Breast epithelium (tissue), 4 donors: ENCODE measurements at regions not wholly inside any gene's neighbourhood (a gene's known extent, or its start where the extent isn't known, plus 50 kb on each side); places are given as distances from the start of the nearest gene placed in this dataset.

ENCODE experiments used
- DNase-seq, 2 donors: peaks; one replicate each; pipeline ENCODE4 v3.0.0-alpha.2; 2019; ENCODE audit warnings: low spot score in 2 of 2
- H3K27ac ChIP-seq, 2 donors: fragments of 200-600 bp; sonication (generic) in 1 of 2; one replicate each; pipeline ENCODE4 v1.5.1; 2016 to 2019; ENCODE audit warnings: mild to moderate bottlenecking in 1 of 2
- H3K27me3 ChIP-seq, 2 donors: fragments of 200-600 bp; sonication (generic) in 1 of 2; one replicate each; pipeline versions ENCODE4 v1.5.1 to v1.6.0; 2017 to 2019; ENCODE audit warnings: control low read depth in 1 of 2, mild to moderate bottlenecking in 1 of 2
- H3K36me3 ChIP-seq: fragments of 200-600 bp; one replicate; pipeline ENCODE4 v1.5.1; 2019
- H3K4me1 ChIP-seq, 2 donors: fragments of 200-600 bp; sonication (generic); one replicate each; pipeline ENCODE4 v1.5.1; 2016 to 2019; ENCODE audit warnings: control low read depth in 1 of 2
- H3K4me3 ChIP-seq, 3 donors: fragments of 200-600 bp; sonication (generic); 1 replicate in 2 of 3; 2 replicates in 1 of 3; pipeline ENCODE4 v1.5.1; 2016 to 2019; ENCODE audit warnings: mild to moderate bottlenecking in 3 of 3, moderate library complexity in 2 of 3
- H3K9me3 ChIP-seq, 2 donors: fragments of 200-600 bp; sonication (generic) in 1 of 2; one replicate each; pipeline ENCODE4 v1.5.1; 2016 to 2019; ENCODE audit warnings: control low read depth in 1 of 2
- CTCF ChIP-seq, 3 donors: fragments of 450-650 bp; IDR thresholded peaks; one replicate each; pipeline ENCODE4 v1.5.1; 2016 to 2017; ENCODE audit warnings: antibody characterized with exemption in 3 of 3, mild to moderate bottlenecking in 3 of 3, moderate library complexity in 3 of 3
- POLR2A ChIP-seq: fragments of 450-650 bp; IDR thresholded peaks from one replicate; pipeline ENCODE4 v1.6.1; 2016; ENCODE audit warnings: antibody characterized with exemption, mild to moderate bottlenecking, moderate library complexity
- POLR2AphosphoS5 ChIP-seq, 3 donors: sonication (generic); formaldehyde crosslinking; IDR thresholded peaks; one replicate each; pipeline ENCODE4 v1.6.1; 2017; ENCODE audit warnings: antibody characterized with exemption in 3 of 3
- intact Hi-C: fragments of 100-400 bp; cut with DNase I; formaldehyde crosslinking; loops from one replicate; pipeline ENCODE4 v1.15.1; 2023; ENCODE audit warnings: low total_unique reads

- Histone ChIP-seq H3K27me3 (no peaks in the 10 kb centered on the region), H3K4me1 (peaks cover 0 to 10% of the 10 kb centered on the region in 2 donors), H3K36me3 (no peaks in the 10 kb centered on the region), H3K9me3 (no peaks in the 10 kb centered on the region), H3K4me3 (no peak overlapping the region), H3K27ac (no peak overlapping the region)
- no peak for TF ChIP-seq POLR2AphosphoS5 (IDR thresholded peaks at IDR 0.05)
- no peak for TF ChIP-seq POLR2A
- no peak for TF ChIP-seq CTCF (IDR thresholded peaks at IDR 0.05)
- intact Hi-C loops: no loop called here
- DNase-seq: no peak
Observed at GRCh38 chr11:70608568-70609470, 210.5 kb downstream of the CTTN start.

- H3K4me3 ChIP-seq: peak overlapping the region in 1 of 3 donors; percentile 15
- no peak for DNase-seq
- intact Hi-C loops: loop anchor here (5.0 kb wide), 1 partner anchor 854 kb away; no protein-coding TSS in a partner anchor
Observed at GRCh38 chr11:70610566-70611565, 212.5 kb downstream of the CTTN start.

GRCh38 chr11:70611821-70612220 is 213.5 kb downstream of the CTTN start:
- H3K4me1 ChIP-seq: peaks cover 0 to 10% of the 10 kb centered on the region in 2 donors
- H3K27ac ChIP-seq: no peak overlapping the region
- H3K27me3 ChIP-seq: no peaks in the 10 kb centered on the region
- H3K36me3 ChIP-seq: no peaks in the 10 kb centered on the region
- TF ChIP-seq POLR2AphosphoS5 (IDR thresholded peaks at IDR 0.05) (no peak), POLR2A (no peak), CTCF (IDR thresholded peaks at IDR 0.05) (no peak)
- intact Hi-C loops: loop anchor here (5.0 kb wide), 1 partner anchor 855 kb away; no protein-coding TSS in a partner anchor
- DNase-seq: no peak
- no peak overlapping the region for H3K4me3 ChIP-seq
- peaks cover 0 to 15% of the 10 kb centered on the region in 2 donors for H3K9me3 ChIP-seq

More at GRCh38 chr11:70610566-70611565, 212.5 kb downstream of the CTTN start:
- Histone ChIP-seq H3K27ac (no peak overlapping the region), H3K27me3 (no peaks in the 10 kb centered on the region), H3K4me1 (peaks cover 0 to 10% of the 10 kb centered on the region in 2 donors), H3K36me3 (no peaks in the 10 kb centered on the region), H3K9me3 (peaks cover 0 to 13% of the 10 kb centered on the region in 2 donors)
- no peak for TF ChIP-seq POLR2AphosphoS5 (IDR thresholded peaks at IDR 0.05)
- no peak for TF ChIP-seq CTCF (IDR thresholded peaks at IDR 0.05)
- TF ChIP-seq POLR2A: no peak

GRCh38 chr11:70612459-70613141 is 214.3 kb downstream of the CTTN start:
- intact Hi-C loops: loop anchor here (5.0 kb wide), 1 partner anchor 855 kb away; no protein-coding TSS in a partner anchor
- Histone ChIP-seq H3K36me3 (no peaks in the 10 kb centered on the region), H3K9me3 (peaks cover 0 to 15% of the 10 kb centered on the region in 2 donors), H3K4me3 (no peak overlapping the region), H3K27ac (no peak overlapping the region), H3K27me3 (no peaks in the 10 kb centered on the region), H3K4me1 (peaks cover 0 to 10% of the 10 kb centered on the region in 2 donors)
- DNase-seq: no peak
- TF ChIP-seq POLR2A (no peak), CTCF (IDR thresholded peaks at IDR 0.05) (no peak), POLR2AphosphoS5 (IDR thresholded peaks at IDR 0.05) (no peak)
